ENCODE measurements at regions not wholly inside any gene's neighbourhood (a gene's known extent, or its start where the extent isn't known, plus 50 kb on each side); places are given as distances from the start of the nearest gene placed in this dataset.

GRCh38 chr7:156195276-156195675 lies 383.0 kb upstream of the SHH start:
- TF ChIP-seq, protein P1, sequence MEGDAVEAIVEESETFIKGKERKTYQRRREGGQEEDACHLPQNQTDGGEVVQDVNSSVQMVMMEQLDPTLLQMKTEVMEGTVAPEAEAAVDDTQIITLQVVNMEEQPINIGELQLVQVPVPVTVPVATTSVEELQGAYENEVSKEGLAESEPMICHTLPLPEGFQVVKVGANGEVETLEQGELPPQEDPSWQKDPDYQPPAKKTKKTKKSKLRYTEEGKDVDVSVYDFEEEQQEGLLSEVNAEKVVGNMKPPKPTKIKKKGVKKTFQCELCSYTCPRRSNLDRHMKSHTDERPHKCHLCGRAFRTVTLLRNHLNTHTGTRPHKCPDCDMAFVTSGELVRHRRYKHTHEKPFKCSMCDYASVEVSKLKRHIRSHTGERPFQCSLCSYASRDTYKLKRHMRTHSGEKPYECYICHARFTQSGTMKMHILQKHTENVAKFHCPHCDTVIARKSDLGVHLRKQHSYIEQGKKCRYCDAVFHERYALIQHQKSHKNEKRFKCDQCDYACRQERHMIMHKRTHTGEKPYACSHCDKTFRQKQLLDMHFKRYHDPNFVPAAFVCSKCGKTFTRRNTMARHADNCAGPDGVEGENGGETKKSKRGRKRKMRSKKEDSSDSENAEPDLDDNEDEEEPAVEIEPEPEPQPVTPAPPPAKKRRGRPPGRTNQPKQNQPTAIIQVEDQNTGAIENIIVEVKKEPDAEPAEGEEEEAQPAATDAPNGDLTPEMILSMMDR (IDR thresholded peaks at IDR 0.05): no peak
- H3K9me3 ChIP-seq: no peaks in the 10 kb centered on the region
- H3K27ac ChIP-seq: no peak overlapping the region
- H3K36me3 ChIP-seq: no peaks in the 10 kb centered on the region
- ATAC-seq: no peak
- intact Hi-C loops (cut with DNase I): no loop called here
- no peak overlapping the region for H3K4me3 ChIP-seq
- no peaks in the 10 kb centered on the region for H3K4me1 ChIP-seq
- WGBS, 2 donors: 56 to 65% methylated on average over 4 of the region's 4 CpGs
- DNase-seq: no peak
- H3K27me3 ChIP-seq: peaks cover 0 to 29% (median 6%) of the 10 kb centered on the region in 7 donors

GRCh38 chr7:156194813-156195212 lies 382.6 kb upstream of the SHH start:
- DNase-seq (no peak), ATAC-seq (no peak)
- TF ChIP-seq, protein P1 (IDR thresholded peaks at IDR 0.05): no peak
- H3K27ac ChIP-seq: no peak overlapping the region
- no peaks in the 10 kb centered on the region for H3K9me3 ChIP-seq
- no peak overlapping the region for H3K4me3 ChIP-seq
- H3K27me3 ChIP-seq: peaks cover 0 to 29% (median 6%) of the 10 kb centered on the region in 7 donors
- intact Hi-C loops (cut with DNase I): no loop called here
- WGBS, 2 donors: 55 to 57% methylated on average over 11 of the region's 11 CpGs
- no peaks in the 10 kb centered on the region for H3K4me1 ChIP-seq
- H3K36me3 ChIP-seq: no peaks in the 10 kb centered on the region

- Histone ChIP-seq H3K9me3 (peaks cover 0 to 2% (median 0%) of the 10 kb centered on the region in 11 donors), H3K4me3 (no peak overlapping the region), H3K27me3 (peaks cover 0 to 18% (median 4%) of the 10 kb centered on the region in 7 donors), H3K36me3 (no peaks in the 10 kb centered on the region), H3K27ac (no peak overlapping the region), H3K4me1 (no peaks in the 10 kb centered on the region)
- TF ChIP-seq, protein P1 (IDR thresholded peaks at IDR 0.05): no peak
- 69 to 77% methylated on average over 4 of the region's 4 CpGs for whole genome bisulfite sequencing, 2 donors
- intact Hi-C loops (cut with DNase I): no loop called here
- DNase-seq: no peak
- no peak for ATAC-seq
Observed at GRCh38 chr7:156192921-156193320, 380.7 kb upstream of the SHH start.

DNA sequence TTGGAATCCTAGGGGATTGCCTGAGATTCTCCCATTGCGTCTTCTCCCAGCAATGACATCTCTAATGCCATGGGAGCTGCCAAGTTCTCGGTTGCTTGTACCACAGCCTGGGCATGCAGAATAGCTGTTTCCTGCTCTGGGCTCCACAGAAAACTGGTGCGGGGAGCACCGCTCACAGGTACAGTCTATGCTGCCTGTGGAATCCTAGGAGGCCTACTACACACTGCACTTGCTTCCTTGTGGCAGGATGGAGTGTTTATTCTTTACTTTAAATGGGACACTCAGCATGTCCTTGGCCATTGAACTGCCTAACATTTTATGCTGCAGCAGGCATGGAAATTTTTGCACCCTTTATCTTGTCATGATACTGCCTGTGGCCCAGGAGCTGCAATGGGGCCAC lies 378.8 kb upstream of the SHH start:
- H3K9me3 ChIP-seq: peaks cover 0 to 20% (median 3%) of the 10 kb centered on the region in 11 donors
- intact Hi-C loops (cut with DNase I): no loop called here
- no peaks in the 10 kb centered on the region for H3K36me3 ChIP-seq
- DNase-seq: no peak
- 91 to 92% methylated on average over 4 of the region's 4 CpGs for WGBS, 2 donors
- no peak for ATAC-seq
- no peak overlapping the region for H3K27ac ChIP-seq
- no peak overlapping the region for H3K4me3 ChIP-seq
- TF ChIP-seq, protein P1 (IDR thresholded peaks at IDR 0.05): no peak
- H3K27me3 ChIP-seq: peaks cover 0 to 12% (median 3%) of the 10 kb centered on the region in 7 donors
- H3K4me1 ChIP-seq: no peaks in the 10 kb centered on the region

All from heart right ventricle (tissue), 16 donors.